Muscle of leg (tissue), 3 donors: ENCODE measurements at regions not wholly inside any gene's neighbourhood (a gene's known extent, or its start where the extent isn't known, plus 50 kb on each side); places are given as distances from the start of the nearest gene placed in this dataset.
A peak's percentile ranks its signal among the peaks of the same experiment; 100 is the strongest.
"Not testable (repeated sequence)": the region's sequence is repeated elsewhere in the genome, so short reads cannot be mapped to it uniquely, and the experiment has no call there.

ENCODE experiments used
- DNase-seq: peaks from one replicate; pipeline ENCODE4 v3.0.0; 2013
- H3K27ac ChIP-seq: one replicate; pipeline ENCODE4 v1.5.1; 2013; ENCODE audit warnings: mild to moderate bottlenecking, low read length, control low read depth
- H3K27me3 ChIP-seq: one replicate; pipeline ENCODE4 v1.6.1; 2013; ENCODE audit warnings: low read length; ENCODE audit not compliant: control insufficient read depth, insufficient read depth
- H3K36me3 ChIP-seq: one replicate; pipeline ENCODE4 v1.6.1; 2013; ENCODE audit warnings: low read length; ENCODE audit not compliant: control insufficient read depth, insufficient read depth
- H3K4me1 ChIP-seq: one replicate; pipeline ENCODE4 v1.6.1; 2013; ENCODE audit warnings: low read length; ENCODE audit not compliant: control insufficient read depth, insufficient read depth
- H3K4me3 ChIP-seq: one replicate; pipeline ENCODE4 v1.5.1; 2013; ENCODE audit warnings: low read length, control low read depth
- H3K9me3 ChIP-seq: replicated peaks from 2 replicates; pipeline ENCODE4 v1.6.1; 2013; ENCODE audit warnings: low read depth, low read length; ENCODE audit not compliant: control insufficient read depth
- WGBS: methylation state at CpG from one replicate; pipeline ENCODE4 v1.1.5; 2013; ENCODE audit warnings: missing lambda C conversion rate; ENCODE audit not compliant: insufficient coverage; 5-methylcytosine and 5-hydroxymethylcytosine counted together

DNA sequence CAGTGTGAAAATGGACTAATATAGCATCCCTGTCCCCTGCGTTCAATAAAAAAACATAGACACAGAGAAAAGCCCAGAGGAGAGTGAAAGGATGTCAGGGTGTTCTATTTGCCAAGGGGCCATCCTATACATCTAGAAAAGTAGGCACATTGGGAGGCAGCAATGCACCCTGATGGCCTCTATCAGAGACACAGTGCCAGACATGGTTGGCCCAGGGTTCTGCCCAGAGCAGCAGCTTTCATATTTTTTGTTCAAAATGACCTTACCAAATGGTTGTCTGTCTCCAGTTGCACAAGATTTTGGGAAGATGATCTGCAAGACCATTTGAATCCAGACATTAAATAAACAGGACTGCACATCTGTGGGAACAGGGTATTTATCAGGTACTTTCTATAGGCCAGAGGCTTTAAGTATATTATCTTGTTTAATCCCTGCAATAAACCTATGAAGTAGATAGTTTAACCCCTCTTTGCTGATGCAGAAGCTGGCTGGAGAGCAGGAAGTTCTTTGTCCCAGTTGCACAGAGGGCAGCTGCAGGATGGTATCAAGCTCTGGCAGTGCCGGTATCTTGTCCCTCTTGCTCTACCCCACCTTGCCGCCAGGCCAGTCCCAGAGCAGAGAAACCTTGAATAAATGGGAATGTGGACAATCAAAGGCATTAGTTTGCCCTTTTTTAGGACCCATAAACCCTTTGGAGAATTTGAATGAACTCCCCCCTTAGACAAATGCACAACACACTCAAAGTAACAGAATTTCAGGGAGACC is 171.8 kb upstream of the PWP1 start:
- H3K4me3 ChIP-seq, result no peak overlapping the region
- H3K36me3 ChIP-seq, result no peaks in the 10 kb centered on the region
- H3K27ac ChIP-seq, result no peak overlapping the region
- H3K9me3 ChIP-seq, result no peaks in the 10 kb centered on the region
- no CpG with 5 or more reads among the region's 3 CpGs for WGBS
- no peaks in the 10 kb centered on the region for H3K27me3 ChIP-seq
- H3K4me1 ChIP-seq, result no peaks in the 10 kb centered on the region
- DNase-seq, result no peak

DNA sequence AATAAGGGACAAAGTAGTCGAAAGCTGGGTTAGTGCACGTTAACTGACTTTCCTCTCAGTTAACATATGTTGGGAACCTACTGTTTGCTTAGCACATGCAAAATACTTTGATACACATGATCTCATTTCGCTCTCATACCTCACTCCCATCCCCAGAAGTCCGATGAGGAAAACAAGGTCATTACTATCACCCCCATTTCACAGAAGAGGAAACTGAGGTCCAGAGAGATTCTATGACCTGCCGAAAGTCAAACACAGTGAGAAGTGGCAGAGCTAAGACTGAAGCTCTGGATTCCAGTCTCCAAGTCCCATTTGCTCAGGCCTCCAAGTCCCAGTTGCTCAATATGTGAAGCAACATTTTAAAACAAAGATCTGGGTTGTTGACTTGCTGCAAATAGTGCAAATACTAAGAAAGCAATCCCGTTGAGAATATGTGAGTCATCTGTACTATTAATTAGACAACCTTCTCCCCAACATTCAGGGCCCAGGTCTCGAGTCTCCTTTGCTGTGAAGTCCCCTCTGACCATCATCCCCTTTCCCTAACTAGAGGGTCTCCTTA is 170.6 kb upstream of the PWP1 start:
- peak; percentile 37 for DNase-seq
- no peaks in the 10 kb centered on the region for H3K9me3 ChIP-seq
- no CpG with 5 or more reads among the region's 7 CpGs for WGBS
- H3K36me3 ChIP-seq, result no peaks in the 10 kb centered on the region
- no peak overlapping the region for H3K27ac ChIP-seq
- no peak overlapping the region for H3K4me3 ChIP-seq
- no peaks in the 10 kb centered on the region for H3K4me1 ChIP-seq
- H3K27me3 ChIP-seq, result no peaks in the 10 kb centered on the region

DNA sequence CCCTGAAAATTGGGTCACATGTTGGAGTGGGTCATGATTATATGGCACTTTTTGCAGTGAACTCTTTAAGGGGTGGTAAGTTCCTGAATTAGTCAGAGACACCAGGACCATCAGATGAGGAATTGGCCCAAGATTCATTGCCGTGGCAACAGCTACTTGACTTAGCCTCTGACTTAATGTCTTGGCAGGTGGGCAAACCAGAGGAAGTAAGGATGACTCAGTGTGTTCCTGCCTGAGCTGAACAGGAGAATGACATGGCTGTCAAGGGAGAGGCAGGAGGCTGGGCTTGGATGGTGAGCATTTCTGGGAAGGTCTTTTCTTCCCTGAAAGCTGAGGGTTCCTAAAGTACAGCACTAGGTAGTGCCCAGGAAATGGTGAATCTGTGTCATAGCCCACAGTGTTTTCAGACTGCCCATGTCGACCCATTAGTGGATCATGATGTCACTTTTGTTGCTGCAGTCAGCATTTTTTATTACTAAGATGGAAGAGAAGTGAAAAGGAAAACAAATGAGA is 170.1 kb upstream of the PWP1 start:
- Histone ChIP-seq H3K9me3 (no peaks in the 10 kb centered on the region), H3K4me1 (no peaks in the 10 kb centered on the region), H3K27ac (no peak overlapping the region), H3K4me3 (no peak overlapping the region), H3K27me3 (no peaks in the 10 kb centered on the region), H3K36me3 (no peaks in the 10 kb centered on the region)
- WGBS, result 25% methylated on average over 1 of the region's 2 CpGs
- DNase-seq, result peak; percentile 86

DNA sequence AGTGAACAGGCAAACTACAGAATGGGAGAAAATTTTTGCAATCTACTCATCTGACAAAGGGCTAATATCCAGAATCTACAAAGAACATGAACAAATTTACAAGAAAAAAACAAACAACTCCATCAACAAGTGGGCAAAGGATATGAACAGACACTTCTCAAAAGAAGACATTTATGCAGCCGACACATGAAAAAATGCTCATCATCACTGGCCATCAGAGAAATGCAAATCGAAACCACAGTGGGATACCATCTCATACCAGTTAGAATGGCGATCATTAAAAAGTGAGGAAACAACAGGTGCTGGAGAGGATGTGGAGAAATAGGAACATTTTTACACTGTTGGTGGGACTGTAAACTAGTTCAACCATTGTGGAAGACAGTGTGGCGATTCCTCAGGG is 167.8 kb upstream of the PWP1 start:
- no CpG with 5 or more reads among the region's 4 CpGs for WGBS
- not testable (repeated sequence) for H3K27ac ChIP-seq, DNase-seq

DNA sequence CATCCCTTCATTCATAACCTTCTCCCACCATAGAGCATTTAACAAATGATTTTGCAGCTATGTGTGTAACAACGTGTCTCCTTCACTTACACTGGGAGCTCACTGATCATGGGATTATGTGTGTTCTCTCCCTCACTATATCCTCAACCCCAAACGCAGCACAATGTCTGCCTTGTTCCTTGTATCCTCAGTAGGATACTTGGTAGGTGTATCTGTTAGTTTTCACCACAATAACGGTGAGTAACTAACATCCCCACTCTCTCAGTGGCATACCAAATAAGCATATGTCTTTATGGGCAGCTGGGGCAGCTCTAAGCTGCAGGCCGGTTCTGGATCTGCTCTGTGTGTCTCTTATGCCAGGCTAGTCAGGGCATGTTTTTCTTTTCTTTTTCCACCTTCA is 166.7 kb upstream of the PWP1 start:
- no peak for DNase-seq
- WGBS, result 91% methylated on average over 1 of the region's 4 CpGs
- Histone ChIP-seq H3K9me3 (no peaks in the 10 kb centered on the region), H3K4me3 (no peak overlapping the region), H3K27ac (no peak overlapping the region), H3K27me3 (no peaks in the 10 kb centered on the region), H3K36me3 (no peaks in the 10 kb centered on the region), H3K4me1 (no peaks in the 10 kb centered on the region)

More for the DNA sequence above, 167.8 kb upstream of the PWP1 start:
- H3K4me1 ChIP-seq, H3K27me3 ChIP-seq, H3K4me3 ChIP-seq, H3K9me3 ChIP-seq, H3K36me3 ChIP-seq: not testable (repeated sequence)

DNA sequence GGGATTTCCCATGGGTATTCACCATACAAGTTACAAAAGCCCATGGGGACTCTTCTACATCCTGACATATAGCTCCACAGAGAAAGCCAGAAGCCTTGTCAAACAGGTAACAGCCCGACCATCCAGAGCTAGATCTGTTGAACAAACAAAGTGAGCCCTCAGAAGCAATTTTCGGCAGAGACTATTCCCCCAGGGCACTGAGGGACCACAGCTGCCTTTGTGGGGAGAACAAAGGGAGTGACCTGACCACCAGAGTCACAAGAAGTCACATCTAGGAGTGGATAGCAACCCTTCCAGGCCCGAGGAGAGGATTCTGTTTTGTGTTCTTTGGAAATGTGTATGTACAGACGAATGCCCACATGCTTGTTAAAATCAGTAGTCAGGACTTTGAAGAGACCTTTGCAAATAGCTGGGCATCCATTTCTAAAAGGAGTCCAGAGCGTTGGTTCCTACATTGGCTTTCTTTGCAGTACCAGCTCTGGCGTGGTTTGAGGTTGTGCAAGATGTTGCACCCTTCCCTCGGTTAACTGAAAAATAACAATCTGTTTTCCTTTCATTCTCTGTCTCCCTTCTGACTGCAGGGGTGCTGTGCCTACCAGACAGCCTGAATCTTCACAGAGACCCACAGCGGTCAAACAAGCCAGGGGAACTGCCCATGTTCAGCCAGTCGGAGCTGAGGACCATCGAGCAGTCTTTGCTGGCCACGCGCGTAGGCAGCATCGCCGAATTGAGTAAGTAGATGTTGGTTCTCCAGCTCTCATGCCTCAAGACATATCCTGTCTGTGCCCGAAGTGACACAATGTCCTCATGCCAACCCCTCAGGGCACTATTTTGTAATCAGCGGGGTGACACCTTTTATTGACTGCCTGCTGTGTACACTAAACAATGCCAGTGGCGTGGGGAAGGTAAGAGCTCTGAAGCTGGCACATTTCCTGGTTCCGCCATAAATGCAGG is 165.4 kb upstream of the PWP1 start:
- 80% methylated on average over 14 of the region's 19 CpGs for WGBS
- DNase-seq, result no peak
- no peaks in the 10 kb centered on the region for H3K27me3 ChIP-seq
- no peak overlapping the region for H3K4me3 ChIP-seq
- no peak overlapping the region for H3K27ac ChIP-seq
- no peaks in the 10 kb centered on the region for H3K9me3 ChIP-seq
- no peaks in the 10 kb centered on the region for H3K36me3 ChIP-seq
- H3K4me1 ChIP-seq, result no peaks in the 10 kb centered on the region

DNA sequence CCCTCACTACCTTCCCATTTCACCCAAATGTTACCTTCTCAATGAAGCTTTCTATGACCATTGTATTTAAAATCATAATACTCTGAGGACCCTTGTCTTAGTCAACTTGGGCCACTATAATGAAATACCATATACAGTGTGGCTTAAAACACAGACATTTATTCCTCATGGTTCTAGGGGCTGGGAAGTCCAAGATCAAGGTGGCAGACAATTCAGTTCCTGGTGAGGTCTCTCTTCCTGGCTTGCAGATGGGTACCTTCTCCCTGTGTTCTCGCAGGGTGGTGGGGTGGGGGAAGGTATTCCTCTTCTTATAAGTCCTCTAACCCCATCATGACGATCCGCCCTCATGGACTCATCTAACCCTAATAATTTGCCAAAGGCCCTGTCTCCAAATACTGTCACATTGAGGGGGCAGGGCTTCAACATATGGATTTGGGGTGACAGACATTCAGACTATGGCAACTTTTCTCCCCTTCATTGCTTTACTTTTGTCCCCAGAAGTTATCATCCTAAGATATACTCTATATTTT is 163.7 kb upstream of the PWP1 start:
- Histone ChIP-seq H3K9me3 (no peaks in the 10 kb centered on the region), H3K4me3 (no peak overlapping the region), H3K27ac (no peak overlapping the region), H3K36me3 (no peaks in the 10 kb centered on the region), H3K4me1 (peaks cover 3% of the 10 kb centered on the region), H3K27me3 (no peaks in the 10 kb centered on the region)
- no peak for DNase-seq
- WGBS, result no CpG with 5 or more reads among the region's 3 CpGs

DNA sequence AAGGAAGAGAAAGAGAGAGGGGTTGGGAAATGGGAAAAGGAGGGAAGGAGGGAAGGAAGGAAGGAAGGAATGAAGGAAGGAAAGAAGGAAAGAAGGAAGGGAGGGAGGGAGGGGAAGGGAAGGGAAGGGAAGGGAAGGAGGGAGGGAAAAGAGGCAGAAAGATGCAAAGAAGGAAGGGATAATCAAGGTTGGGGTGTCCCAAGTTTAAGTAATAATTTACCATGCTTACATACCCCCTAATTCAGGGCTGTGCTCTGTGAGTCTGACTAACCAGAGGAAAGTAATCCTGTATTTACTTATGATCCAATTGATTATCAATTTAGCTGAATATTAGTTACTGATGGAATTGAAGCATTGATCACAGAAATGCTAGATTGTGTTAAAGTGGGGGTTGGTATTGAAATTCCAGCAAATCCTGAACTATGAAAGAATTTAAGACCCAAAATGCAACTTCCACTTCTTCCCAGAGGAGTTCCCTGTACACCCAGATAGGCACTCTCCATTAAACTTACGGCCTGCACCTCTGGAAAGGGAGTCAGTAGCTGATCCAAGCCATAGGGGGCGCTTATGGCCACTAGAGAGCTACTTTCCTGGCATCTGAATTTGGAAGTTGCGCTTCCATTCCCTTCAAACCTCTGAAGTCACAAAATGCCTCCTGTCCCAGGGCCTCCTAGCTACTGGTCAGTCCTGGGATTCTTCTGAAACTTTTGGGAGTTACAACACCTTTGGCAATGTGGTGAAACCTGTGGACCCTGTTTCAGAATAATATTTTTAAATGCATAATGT is 162.7 kb upstream of the PWP1 start:
- Histone ChIP-seq H3K4me1 (peaks cover 3% of the 10 kb centered on the region), H3K9me3 (no peaks in the 10 kb centered on the region), H3K27me3 (no peaks in the 10 kb centered on the region), H3K4me3 (no peak overlapping the region), H3K36me3 (no peaks in the 10 kb centered on the region), H3K27ac (no peak overlapping the region)
- WGBS, result 46% methylated on average over 2 of the region's 3 CpGs
- no peak for DNase-seq

DNA sequence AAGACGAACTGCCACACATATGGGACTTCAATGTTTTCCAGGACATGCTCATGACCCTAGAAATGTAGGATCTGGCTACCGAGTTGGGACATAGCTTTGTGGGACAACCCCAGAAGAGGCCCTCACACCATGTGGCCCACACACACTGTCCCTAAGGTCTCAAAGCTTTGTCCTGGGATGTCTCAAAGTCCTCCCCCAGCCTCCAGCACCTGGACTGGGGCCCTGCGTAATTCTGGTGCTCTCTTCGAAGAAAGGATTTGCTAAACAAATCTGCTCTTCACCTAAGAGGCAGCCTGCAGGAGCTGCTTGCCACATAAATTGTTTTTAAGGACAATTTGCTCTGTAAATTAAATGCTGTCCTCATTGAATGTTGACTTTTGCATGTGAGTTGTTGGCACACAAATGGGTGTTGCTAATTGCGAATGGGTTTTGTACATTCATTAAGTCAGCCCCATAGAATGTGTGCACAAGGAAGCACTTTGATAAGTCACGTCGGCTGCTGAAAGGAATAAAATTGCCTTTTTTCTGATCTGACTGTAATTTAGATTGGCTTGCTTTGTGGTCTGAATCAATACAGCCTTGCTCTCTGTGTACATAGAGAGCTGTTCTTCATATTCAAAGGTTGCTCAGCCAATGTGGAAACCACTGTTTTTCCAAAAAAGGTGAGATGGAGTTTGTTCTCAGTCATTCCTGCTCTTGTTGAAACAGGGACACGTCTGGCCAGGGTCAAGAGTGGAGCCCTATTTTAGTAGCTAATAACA is 161.6 kb upstream of the PWP1 start:
- H3K36me3 ChIP-seq, result no peaks in the 10 kb centered on the region
- 72% methylated on average over 5 of the region's 8 CpGs for WGBS
- no peak for DNase-seq
- H3K4me1 ChIP-seq, result peaks cover 3% of the 10 kb centered on the region
- H3K27me3 ChIP-seq, result no peaks in the 10 kb centered on the region
- H3K4me3 ChIP-seq, result no peak overlapping the region
- H3K27ac ChIP-seq, result no peak overlapping the region
- no peaks in the 10 kb centered on the region for H3K9me3 ChIP-seq
